ENCODE measurements at regions not wholly inside any gene's neighbourhood (a gene's known extent, or its start where the extent isn't known, plus 50 kb on each side); places are given as distances from the start of the nearest gene placed in this dataset.

- no peak for DNase-seq
Observed at GRCh38 chr20:22366631-22367030, 217.7 kb downstream of the FOXA2 start.

- DNase-seq = no peak
Observed at GRCh38 chr20:22354647-22355046, 229.7 kb downstream of the FOXA2 start.

DNA sequence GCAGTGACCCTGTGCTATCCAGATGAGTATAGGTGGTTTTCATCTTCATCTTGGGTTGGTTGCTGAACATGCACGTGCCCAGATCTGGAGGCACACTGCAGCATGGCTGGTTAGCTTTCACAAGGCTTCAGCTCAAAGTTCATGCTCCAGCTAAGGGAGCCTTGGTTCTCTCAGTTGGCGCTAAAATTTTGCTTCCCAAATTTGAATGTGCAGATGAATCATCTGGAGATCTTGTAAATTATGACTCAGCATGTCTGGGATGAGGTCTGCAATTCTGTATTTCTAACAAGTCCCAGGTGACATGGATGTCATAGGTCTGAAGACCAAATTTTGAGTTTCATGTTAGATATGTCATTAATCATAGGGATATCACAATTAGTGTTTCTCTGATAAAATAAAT is 230.8 kb downstream of the FOXA2 start:
- no peak for DNase-seq

DNA sequence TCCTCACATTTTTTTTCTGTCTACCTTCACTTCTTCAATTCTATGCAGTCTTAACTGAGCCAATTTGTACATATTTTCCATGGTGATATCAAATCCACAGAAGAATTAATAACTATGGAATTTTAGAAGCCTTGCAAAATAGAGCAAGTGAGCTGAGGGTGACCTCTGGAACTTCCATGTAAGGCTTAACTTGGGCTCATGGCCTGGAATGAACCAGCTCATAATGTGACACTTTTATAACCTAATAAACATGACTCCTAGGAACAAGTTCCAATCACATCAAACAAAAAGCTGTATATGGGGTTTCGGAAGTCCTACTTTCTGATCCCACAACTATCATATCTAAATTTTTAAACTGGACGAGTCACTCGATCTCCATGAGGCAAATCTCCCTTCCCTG is 232.4 kb downstream of the FOXA2 start:
- no peak for DNase-seq

DNA sequence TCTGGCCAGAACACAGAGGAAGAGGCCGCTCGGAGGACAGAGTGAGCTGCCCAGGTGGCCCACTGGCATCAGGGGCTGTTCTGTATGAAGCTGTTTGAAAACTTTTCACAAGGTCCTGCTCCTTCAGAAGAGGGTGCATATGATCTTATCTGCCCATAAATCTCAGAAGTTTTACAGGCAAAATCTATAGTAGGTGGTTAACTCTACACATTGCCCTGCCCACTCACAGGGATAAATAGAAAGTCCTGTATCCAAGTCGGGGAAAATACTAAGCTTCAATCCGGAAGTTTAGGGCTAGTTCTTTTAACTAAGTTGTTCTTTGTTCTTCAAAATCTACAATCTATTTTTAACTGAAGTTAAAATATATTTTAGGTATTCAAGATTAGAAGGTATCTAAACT is 233.7 kb downstream of the FOXA2 start:
- no peak for DNase-seq

DNA sequence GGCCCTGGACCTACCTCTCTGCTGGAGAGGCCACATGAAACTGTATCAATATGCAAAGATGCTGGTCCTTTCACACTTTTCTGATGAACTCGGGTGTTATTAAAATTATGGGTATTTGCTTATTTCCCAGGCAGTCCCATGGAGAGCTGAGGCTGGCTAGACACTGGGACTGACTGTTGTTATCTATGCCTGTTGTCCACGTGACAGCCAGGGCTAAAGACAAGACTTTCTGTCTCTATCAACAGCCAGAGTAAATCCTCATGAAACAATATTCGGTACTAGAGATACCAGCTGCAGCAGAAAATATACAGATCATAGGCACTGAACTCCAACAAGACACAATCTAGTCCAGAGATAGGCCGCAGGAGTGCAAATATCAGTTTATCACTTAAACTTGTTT is 236.4 kb downstream of the FOXA2 start:
- no peak for DNase-seq

GRCh38 chr20:22346716-22347115 is 237.7 kb downstream of the FOXA2 start:
- no peak for DNase-seq

GRCh38 chr20:22343612-22344011 is 240.8 kb downstream of the FOXA2 start:
- no peak for DNase-seq

GRCh38 chr20:22342410-22342809 is 242.0 kb downstream of the FOXA2 start:
- no peak for DNase-seq

DNA sequence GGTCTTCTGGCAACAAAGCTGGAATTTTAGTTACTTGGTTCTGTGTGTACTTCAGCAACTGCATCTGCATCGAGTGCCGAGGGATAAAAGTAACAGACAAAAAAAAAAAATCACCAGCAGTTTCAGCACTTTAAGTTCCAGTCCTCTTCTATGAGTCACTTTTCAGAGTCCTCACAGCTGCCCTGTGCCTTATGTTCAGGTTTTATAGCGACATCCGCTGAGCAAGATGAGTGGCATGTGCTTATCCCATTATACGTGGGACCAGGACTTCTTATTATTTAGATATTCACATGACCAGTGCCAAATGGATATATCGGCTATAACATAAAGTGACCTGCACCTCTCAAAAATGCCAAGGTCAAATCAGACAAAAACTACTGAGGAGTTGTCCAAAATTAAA is 242.9 kb downstream of the FOXA2 start:
- DNase-seq = no peak

GRCh38 chr20:22339946-22340345 is 244.4 kb downstream of the FOXA2 start:
- no peak for DNase-seq

DNA sequence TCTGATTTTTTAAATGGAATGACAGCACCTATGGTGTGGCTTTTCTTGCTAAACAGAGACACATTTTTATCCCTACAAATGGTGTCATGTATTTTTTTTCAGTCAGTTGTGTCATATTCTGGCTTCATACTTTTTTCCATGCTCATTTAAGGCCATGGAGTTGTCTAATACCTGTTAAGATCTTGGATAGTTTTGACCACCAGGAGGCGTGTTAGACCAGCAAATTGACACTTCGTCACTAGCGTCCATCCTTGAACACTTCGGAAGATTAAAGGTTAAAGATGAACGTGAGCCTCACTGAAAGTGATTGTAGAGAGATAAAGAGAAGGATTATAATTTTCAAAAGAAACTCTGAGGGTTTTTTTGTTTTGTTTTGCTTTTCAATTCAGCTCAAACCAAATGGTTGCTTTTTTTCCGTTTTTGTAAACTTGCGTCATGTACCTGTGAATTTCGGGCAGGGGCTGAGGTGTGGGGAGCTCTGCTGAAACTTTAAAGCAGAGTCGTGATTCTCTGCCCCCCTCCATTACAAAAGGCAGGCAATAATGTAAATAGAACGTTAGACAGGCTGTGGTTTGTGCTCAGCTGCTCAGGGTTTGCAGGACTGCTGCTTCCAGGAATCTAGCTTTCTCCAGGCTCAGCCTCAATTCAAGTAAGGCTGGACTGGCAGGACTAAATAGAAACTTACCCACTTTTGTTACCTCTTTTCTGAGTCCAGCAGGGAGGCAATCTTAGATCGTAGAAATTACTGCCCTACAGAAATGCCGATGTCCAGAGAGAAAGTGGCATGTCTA is 245.1 kb downstream of the FOXA2 start:
- no peak for DNase-seq

GRCh38 chr20:22338140-22338708 is 246.1 kb downstream of the FOXA2 start:
- DNase-seq = no peak

DNA sequence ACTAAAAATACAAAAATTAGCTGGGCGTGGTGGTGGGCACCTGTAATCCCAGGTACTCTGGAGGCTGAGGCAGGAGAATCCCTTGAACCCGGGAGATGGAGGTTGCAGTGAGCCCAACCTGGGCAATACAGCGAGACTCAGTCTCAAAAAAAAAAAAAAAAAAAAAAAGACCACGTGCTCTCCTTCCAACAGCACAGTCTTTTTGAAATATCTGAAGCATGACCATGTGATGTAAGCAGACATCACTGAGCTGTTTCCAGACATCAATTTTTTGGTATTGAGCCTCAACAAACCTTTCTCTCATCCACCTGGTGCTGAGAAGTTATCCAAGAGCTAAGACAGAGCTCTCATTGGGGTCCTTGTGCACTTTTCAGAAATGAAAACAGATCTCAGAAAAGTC is 249.2 kb downstream of the FOXA2 start:
- DNase-seq = no peak

- DNase-seq = peak; percentile 32
Observed at GRCh38 chr20:22333885-22334545, 250.4 kb downstream of the FOXA2 start.

- no peak for DNase-seq
Observed at GRCh38 chr20:22324505-22324904, 259.9 kb downstream of the FOXA2 start.

GRCh38 chr20:22322513-22322912 is 261.9 kb downstream of the FOXA2 start:
- no peak for DNase-seq

DNA sequence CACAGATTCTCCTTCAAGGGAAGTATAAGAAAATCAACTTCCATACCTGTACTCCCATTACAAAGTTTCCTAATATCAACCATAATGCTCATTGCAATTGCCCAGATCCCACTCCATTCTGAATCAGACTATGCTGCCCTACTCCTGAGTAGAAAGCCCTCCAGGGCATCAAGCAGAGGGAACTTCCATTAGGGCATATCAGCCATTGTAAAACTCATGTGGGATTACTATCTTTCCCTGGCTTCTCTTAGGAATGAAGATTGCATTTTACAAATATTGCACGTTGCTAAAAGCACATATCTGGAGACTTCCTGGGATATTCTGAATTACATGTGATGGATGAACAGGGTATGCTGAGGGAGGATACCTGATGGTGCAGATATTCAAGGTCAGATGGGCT is 263.2 kb downstream of the FOXA2 start:
- DNase-seq = no peak

GRCh38 chr20:22320245-22320915 is 264.0 kb downstream of the FOXA2 start:
- DNase-seq = no peak

- no peak for DNase-seq
Observed at GRCh38 chr20:22315771-22316170, 268.6 kb downstream of the FOXA2 start.

- DNase-seq = no peak
Observed at GRCh38 chr20:22315073-22315472, 269.3 kb downstream of the FOXA2 start.

- no peak for DNase-seq
Observed at GRCh38 chr20:22312744-22313346, 271.5 kb downstream of the FOXA2 start.

GRCh38 chr20:22308934-22309333 is 275.4 kb downstream of the FOXA2 start:
- DNase-seq = no peak

Data from stimulated activated CD4-positive, alpha-beta T cell treated with anti-CD3 and anti-CD28 coated beads, Interleukin-4, amount 100 ng/mL, for 1 hour (primary cell).